ENCODE measurements at regions not wholly inside any gene's neighbourhood (a gene's known extent, or its start where the extent isn't known, plus 50 kb on each side); places are given as distances from the start of the nearest gene placed in this dataset.

DNA sequence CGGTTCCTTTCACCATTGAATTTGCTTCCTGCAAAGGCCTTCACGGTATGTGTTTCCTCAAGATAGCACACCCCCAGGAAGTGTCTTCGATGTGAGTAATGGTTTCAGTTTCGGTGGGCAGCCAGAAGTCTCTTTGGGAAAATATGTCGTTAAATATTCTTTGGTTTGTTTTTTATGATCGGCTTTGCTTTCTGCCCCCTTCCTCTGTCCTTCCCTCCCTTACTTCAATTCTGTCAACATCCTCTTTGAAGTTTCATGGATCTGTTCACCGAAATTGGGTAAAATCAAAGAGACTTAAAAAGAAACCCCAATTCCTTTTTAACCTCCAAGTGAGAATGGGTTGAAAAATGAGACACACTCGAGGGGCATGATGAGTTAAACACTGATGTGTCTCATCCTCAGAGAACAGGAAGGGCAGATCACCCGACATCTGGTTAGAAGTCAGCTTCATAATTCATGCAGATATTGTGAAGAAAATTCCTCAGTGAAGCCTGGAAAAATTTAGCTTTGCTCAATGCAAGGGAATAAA lies 170.8 kb upstream of the HABP2 start:
- DNase-seq (ENCODE audit: low read depth, low spot score) = no peak

More for the DNA sequence above, 170.8 kb upstream of the HABP2 start:
- Histone ChIP-seq H3K27ac (ENCODE audit: low read depth, low read length) (no peak overlapping the region), H3K36me3 (ENCODE audit: control insufficient read depth in 1 of 2, insufficient read depth in 2 of 2, low read length in 2 of 2) (no peaks in the 10 kb centered on the region), H3K27me3 (ENCODE audit: insufficient read depth, low read length) (peaks cover 6% of the 10 kb centered on the region; the same call in 1 of the 2 replicates), H2AFZ (ENCODE audit: low read depth, low read length, poor library complexity, severe bottlenecking) (no peak overlapping the region), H3K9ac (ENCODE audit: low read length) (no peak overlapping the region), H4K20me1 (ENCODE audit: insufficient read depth) (no peaks in the 10 kb centered on the region), H3K9me2 (ENCODE audit: insufficient read depth) (no peaks in the 10 kb centered on the region; the same call in 1 of the 2 replicates), H3K79me2 (ENCODE audit: insufficient read depth, low read length) (no peaks in the 10 kb centered on the region), H3K9me3 (ENCODE audit: control insufficient read depth in 1 of 2, insufficient read depth in 1 of 2, low read depth in 1 of 2, low read length in 2 of 2) (no peaks in the 10 kb centered on the region), H3K4me3 (replicated peaks in 1 of 2; ENCODE audit: low read depth in 1 of 2, low read length in 2 of 2) (no peak overlapping the region), H3K4me2 (ENCODE audit: low read length) (no peak overlapping the region), H3K4me1 (ENCODE audit: control insufficient read depth in 1 of 2, insufficient read depth in 2 of 2, low read length in 2 of 2) (peaks cover 16 to 22% of the 10 kb centered on the region in 2 experiments)
- TF ChIP-seq YY1 (IDR thresholded peaks at IDR 0.05; ENCODE audit: extremely low read depth, insufficient replicate concordance, low read depth, low read length) (no peak), RAD21 (IDR thresholded peaks at IDR 0.05; ENCODE audit: low read depth) (no peak), EZH2phosphoT487 (IDR thresholded peaks at IDR 0.05; ENCODE audit: borderline replicate concordance) (no peak), CBX3 (IDR thresholded peaks at IDR 0.05; ENCODE audit: low read depth) (no peak), POLR2A (IDR thresholded peaks at IDR 0.05; ENCODE audit: borderline replicate concordance, extremely low read depth, insufficient read depth, insufficient read length) (no peak), TCF7L2 (IDR thresholded peaks at IDR 0.05; ENCODE audit: borderline replicate concordance, extremely low read depth, insufficient read depth, insufficient read length) (no peak), ZFX (IDR thresholded peaks at IDR 0.05) (no peak), ZNF274 (IDR thresholded peaks at IDR 0.05; ENCODE audit: low read depth, low read length) (no peak), EGR1 (IDR thresholded peaks at IDR 0.05; ENCODE audit: low read depth) (no peak), JUND (IDR thresholded peaks at IDR 0.05) (no peak), FOSL1 (IDR thresholded peaks at IDR 0.05; ENCODE audit: low read depth) (no peak), SP1 (IDR thresholded peaks at IDR 0.05; ENCODE audit: low read depth) (no peak), SIN3A (IDR thresholded peaks at IDR 0.05; ENCODE audit: low read depth) (no peak)
- TF ChIP-seq, protein P1, sequence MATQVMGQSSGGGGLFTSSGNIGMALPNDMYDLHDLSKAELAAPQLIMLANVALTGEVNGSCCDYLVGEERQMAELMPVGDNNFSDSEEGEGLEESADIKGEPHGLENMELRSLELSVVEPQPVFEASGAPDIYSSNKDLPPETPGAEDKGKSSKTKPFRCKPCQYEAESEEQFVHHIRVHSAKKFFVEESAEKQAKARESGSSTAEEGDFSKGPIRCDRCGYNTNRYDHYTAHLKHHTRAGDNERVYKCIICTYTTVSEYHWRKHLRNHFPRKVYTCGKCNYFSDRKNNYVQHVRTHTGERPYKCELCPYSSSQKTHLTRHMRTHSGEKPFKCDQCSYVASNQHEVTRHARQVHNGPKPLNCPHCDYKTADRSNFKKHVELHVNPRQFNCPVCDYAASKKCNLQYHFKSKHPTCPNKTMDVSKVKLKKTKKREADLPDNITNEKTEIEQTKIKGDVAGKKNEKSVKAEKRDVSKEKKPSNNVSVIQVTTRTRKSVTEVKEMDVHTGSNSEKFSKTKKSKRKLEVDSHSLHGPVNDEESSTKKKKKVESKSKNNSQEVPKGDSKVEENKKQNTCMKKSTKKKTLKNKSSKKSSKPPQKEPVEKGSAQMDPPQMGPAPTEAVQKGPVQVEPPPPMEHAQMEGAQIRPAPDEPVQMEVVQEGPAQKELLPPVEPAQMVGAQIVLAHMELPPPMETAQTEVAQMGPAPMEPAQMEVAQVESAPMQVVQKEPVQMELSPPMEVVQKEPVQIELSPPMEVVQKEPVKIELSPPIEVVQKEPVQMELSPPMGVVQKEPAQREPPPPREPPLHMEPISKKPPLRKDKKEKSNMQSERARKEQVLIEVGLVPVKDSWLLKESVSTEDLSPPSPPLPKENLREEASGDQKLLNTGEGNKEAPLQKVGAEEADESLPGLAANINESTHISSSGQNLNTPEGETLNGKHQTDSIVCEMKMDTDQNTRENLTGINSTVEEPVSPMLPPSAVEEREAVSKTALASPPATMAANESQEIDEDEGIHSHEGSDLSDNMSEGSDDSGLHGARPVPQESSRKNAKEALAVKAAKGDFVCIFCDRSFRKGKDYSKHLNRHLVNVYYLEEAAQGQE (IDR thresholded peaks at IDR 0.05; ENCODE audit: low read depth) = no peak
- TF ChIP-seq, protein P2, sequence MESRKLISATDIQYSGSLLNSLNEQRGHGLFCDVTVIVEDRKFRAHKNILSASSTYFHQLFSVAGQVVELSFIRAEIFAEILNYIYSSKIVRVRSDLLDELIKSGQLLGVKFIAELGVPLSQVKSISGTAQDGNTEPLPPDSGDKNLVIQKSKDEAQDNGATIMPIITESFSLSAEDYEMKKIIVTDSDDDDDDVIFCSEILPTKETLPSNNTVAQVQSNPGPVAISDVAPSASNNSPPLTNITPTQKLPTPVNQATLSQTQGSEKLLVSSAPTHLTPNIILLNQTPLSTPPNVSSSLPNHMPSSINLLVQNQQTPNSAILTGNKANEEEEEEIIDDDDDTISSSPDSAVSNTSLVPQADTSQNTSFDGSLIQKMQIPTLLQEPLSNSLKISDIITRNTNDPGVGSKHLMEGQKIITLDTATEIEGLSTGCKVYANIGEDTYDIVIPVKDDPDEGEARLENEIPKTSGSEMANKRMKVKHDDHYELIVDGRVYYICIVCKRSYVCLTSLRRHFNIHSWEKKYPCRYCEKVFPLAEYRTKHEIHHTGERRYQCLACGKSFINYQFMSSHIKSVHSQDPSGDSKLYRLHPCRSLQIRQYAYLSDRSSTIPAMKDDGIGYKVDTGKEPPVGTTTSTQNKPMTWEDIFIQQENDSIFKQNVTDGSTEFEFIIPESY (IDR thresholded peaks at IDR 0.05; ENCODE audit: extremely low read depth, insufficient replicate concordance, low read length) = no peak
- TF ChIP-seq, protein P3, sequence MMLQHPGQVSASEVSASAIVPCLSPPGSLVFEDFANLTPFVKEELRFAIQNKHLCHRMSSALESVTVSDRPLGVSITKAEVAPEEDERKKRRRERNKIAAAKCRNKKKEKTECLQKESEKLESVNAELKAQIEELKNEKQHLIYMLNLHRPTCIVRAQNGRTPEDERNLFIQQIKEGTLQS (IDR thresholded peaks at IDR 0.05) = no peak
- TF ChIP-seq, protein P4, sequence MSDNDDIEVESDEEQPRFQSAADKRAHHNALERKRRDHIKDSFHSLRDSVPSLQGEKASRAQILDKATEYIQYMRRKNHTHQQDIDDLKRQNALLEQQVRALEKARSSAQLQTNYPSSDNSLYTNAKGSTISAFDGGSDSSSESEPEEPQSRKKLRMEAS (IDR thresholded peaks at IDR 0.05) = no peak
- TF ChIP-seq, protein P5, sequence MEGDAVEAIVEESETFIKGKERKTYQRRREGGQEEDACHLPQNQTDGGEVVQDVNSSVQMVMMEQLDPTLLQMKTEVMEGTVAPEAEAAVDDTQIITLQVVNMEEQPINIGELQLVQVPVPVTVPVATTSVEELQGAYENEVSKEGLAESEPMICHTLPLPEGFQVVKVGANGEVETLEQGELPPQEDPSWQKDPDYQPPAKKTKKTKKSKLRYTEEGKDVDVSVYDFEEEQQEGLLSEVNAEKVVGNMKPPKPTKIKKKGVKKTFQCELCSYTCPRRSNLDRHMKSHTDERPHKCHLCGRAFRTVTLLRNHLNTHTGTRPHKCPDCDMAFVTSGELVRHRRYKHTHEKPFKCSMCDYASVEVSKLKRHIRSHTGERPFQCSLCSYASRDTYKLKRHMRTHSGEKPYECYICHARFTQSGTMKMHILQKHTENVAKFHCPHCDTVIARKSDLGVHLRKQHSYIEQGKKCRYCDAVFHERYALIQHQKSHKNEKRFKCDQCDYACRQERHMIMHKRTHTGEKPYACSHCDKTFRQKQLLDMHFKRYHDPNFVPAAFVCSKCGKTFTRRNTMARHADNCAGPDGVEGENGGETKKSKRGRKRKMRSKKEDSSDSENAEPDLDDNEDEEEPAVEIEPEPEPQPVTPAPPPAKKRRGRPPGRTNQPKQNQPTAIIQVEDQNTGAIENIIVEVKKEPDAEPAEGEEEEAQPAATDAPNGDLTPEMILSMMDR (IDR thresholded peaks at IDR 0.05 in 2 of 3, conservative IDR thresholded peaks at IDR 0.05 in 1 of 3; ENCODE audit: borderline replicate concordance in 1 of 3, insufficient read depth in 1 of 3, low read depth in 2 of 3, low read length in 2 of 3) = no peak
- BruUV-seq (replicated peaks) = no TSS peak
- CTCF ChIA-PET = no interaction called here
- POLR2A ChIA-PET = no interaction called here
- no peak for ATAC-seq
- RAD21 ChIA-PET (ENCODE audit: low non-redundant PET in 1 of 2, low total read pairs in 2 of 2, uncharacterized antibody in 2 of 2, unreplicated experiment in 2 of 2) = no interaction called here
- intact Hi-C loops (cut with micrococcal nuclease) = loop anchor here (10.0 kb wide), 4 partner anchors 237 to 937 kb away; partner anchors contain the start of genes VTI1A and ZDHHC6
